SH-SY5Y (cell line): ENCODE measurements at regions not wholly inside any gene's neighbourhood (a gene's known extent, or its start where the extent isn't known, plus 50 kb on each side); places are given as distances from the start of the nearest gene placed in this dataset.

Experiments
- GATA2 ChIP-seq: IDR thresholded peaks from 2 replicates; pipeline ENCODE4 v1.6.1; 2011; ENCODE audit warnings: mild to moderate bottlenecking, low read depth, low read length
- GATA3 ChIP-seq: IDR thresholded peaks from 2 replicates; pipeline ENCODE4 v1.6.1; 2011; ENCODE audit warnings: low read depth, mild to moderate bottlenecking, low read length, moderate library complexity

- TF ChIP-seq GATA2, result no peak
- TF ChIP-seq GATA3, result no peak
These were observed 310.3 kb upstream of the GNPDA2 start for GRCh38 chr4:45036677-45037076.
